Mammary epithelial cell (primary cell): ENCODE measurements at regions not wholly inside any gene's neighbourhood (a gene's known extent, or its start where the extent isn't known, plus 50 kb on each side); places are given as distances from the start of the nearest gene placed in this dataset.

Experiments
- CTCF ChIP-seq, 2 donors: IDR thresholded peaks in 1 of 2; conservative IDR thresholded peaks in 1 of 2; 2 replicates each; pipeline ENCODE4 v1.5.1; 2011 to 2012; ENCODE audit warnings: inconsistent platforms in 2 of 2, low read length in 2 of 2, mild to moderate bottlenecking in 2 of 2, control low read depth in 1 of 2, low read depth in 1 of 2; ENCODE audit not compliant: insufficient read depth in 1 of 2; ENCODE audit errors: extremely low read depth in 1 of 2
- EZH2 ChIP-seq: IDR thresholded peaks from 2 replicates; pipeline ENCODE4 v1.6.1; 2012; ENCODE audit warnings: low read length, inconsistent platforms, borderline replicate concordance

DNA sequence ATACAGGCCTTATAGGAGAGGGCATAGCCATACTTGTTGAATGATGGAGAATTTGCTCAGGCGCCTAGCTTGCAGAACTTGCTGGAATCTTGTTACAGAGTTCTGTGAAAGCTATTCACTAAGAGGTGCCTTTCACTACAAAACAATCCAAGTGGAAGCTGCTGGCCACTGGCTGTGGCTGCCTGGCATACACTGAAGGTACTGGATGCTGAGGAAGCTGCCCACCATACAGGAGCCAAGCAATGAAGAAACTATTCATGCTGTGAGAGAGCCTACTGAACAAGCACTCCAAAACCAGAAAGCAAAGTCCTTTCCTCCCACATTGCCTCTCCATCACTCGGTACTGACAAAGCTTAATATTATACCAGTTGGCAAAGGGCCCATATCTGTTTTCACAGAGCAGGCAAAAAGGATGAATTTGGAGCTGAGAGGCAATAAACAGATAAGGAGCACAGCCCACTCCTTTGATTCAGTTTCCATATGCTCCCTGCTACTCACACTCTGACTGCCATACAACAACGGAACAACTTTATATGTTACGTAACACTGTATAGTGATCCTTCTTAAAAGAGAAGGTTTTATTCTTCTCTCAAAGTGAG lies 192.6 kb upstream of the ALCAM start:
- no peak for TF ChIP-seq CTCF (conservative IDR thresholded peaks at IDR 0.05 in 1 of 2, IDR thresholded peaks at IDR 0.05 in 1 of 2; ENCODE audit: extremely low read depth in 1 of 2, insufficient read depth in 1 of 2, low read depth in 1 of 2, low read length in 2 of 2)
- no peak for TF ChIP-seq EZH2
